GM23338 (cell line): ENCODE measurements at regions not wholly inside any gene's neighbourhood (a gene's known extent, or its start where the extent isn't known, plus 50 kb on each side); places are given as distances from the start of the nearest gene placed in this dataset.

ENCODE experiments used
- ATAC-seq: fragments of 200-7000 bp; cut with Tn5 transposase; 3 replicates; pipeline ENCODE4 v1.9.1; 2020
- DNase-seq: peaks from one replicate; pipeline ENCODE4 v3.0.0-alpha.2; 2015; ENCODE audit warnings: low spot score
- H2AFZ ChIP-seq: fragments of 200-600 bp; sonication (generic); 2 replicates; pipeline ENCODE4 v1.8.0; 2016; ENCODE audit warnings: antibody characterized with exemption, mild to moderate bottlenecking, moderate library complexity
- H3F3A ChIP-seq: fragments of 200-600 bp; sonication (generic); replicated peaks from 2 replicates; pipeline ENCODE4 v1.8.0; 2017; ENCODE audit warnings: antibody characterized with exemption, mixed run types, low read depth
- H3K27ac ChIP-seq: fragments of 200-600 bp; sonication (generic); 2 replicates; pipeline ENCODE4 v1.6.1; 2016; ENCODE audit warnings: low read depth
- H3K27me3 ChIP-seq: fragments of 200-600 bp; sonication (generic); 2 replicates; pipeline ENCODE4 v1.8.0; 2016; ENCODE audit warnings: mild to moderate bottlenecking, mixed run types, moderate library complexity; ENCODE audit not compliant: insufficient read depth
- H3K36me3 ChIP-seq: fragments of 200-600 bp; sonication (generic); 2 replicates; pipeline ENCODE4 v1.8.0; 2016; ENCODE audit warnings: mild to moderate bottlenecking; ENCODE audit not compliant: insufficient read depth
- H3K4me1 ChIP-seq: fragments of 200-600 bp; sonication (generic); 2 replicates; pipeline ENCODE4 v1.8.0; 2016; ENCODE audit warnings: mild to moderate bottlenecking, moderate library complexity; ENCODE audit not compliant: insufficient read depth
- H3K4me2 ChIP-seq: fragments of 200-600 bp; sonication (generic); 2 replicates; pipeline ENCODE4 v1.7.1; 2017; ENCODE audit warnings: mixed run types
- H3K4me3 ChIP-seq: fragments of 200-600 bp; sonication (generic); 2 replicates; pipeline ENCODE4 v1.6.1; 2016; ENCODE audit warnings: mixed run types
- H3K79me2 ChIP-seq: fragments of 200-600 bp; sonication (generic); replicated peaks from 2 replicates; pipeline ENCODE4 v1.8.0; 2017; ENCODE audit warnings: mild to moderate bottlenecking; ENCODE audit not compliant: insufficient read depth
- H3K9me2 ChIP-seq: fragments of 200-600 bp; sonication (generic); 2 replicates; pipeline ENCODE4 v1.8.0; 2017; ENCODE audit not compliant: insufficient read depth
- H4K20me1 ChIP-seq: fragments of 200-600 bp; sonication (generic); replicated peaks from 2 replicates; pipeline ENCODE4 v1.8.0; 2017; ENCODE audit warnings: mild to moderate bottlenecking; ENCODE audit not compliant: insufficient read depth
- H3K27ac Mint-ChIP-seq: 2 replicates; pipeline ENCODE4 v1.8.0; 2020; ENCODE audit warnings: inconsistent platforms, mild to moderate bottlenecking, moderate library complexity, mixed read lengths
- H3K27me3 Mint-ChIP-seq: 3 replicates; pipeline ENCODE4 v1.8.0; 2022; ENCODE audit warnings: low read depth, mild to moderate bottlenecking, moderate library complexity, mixed read lengths, inconsistent platforms; ENCODE audit not compliant: insufficient read depth, poor library complexity
- H3K36me3 Mint-ChIP-seq: 3 replicates; pipeline ENCODE4 v1.8.0; 2021; ENCODE audit warnings: low read depth, mild to moderate bottlenecking, inconsistent platforms, moderate library complexity, mixed read lengths
- H3K4me1 Mint-ChIP-seq: 3 replicates; pipeline ENCODE4 v1.8.0; 2020; ENCODE audit warnings: mild to moderate bottlenecking, inconsistent platforms, mixed read lengths
- H3K4me3 Mint-ChIP-seq: 3 replicates; pipeline ENCODE4 v1.8.0; 2021; ENCODE audit warnings: moderate library complexity, mild to moderate bottlenecking, inconsistent platforms, mixed read lengths
- H3K9me3 Mint-ChIP-seq: 3 replicates; pipeline ENCODE4 v1.8.0; 2020; ENCODE audit warnings: moderate library complexity, mild to moderate bottlenecking, inconsistent platforms, mixed read lengths
- CREB1 ChIP-seq: fragments of 250-450 bp; sonication (Bioruptor Pico); IDR thresholded peaks from 2 replicates; pipeline ENCODE4 v1.5.0; 2020; ENCODE audit warnings: low read depth, mild to moderate bottlenecking, moderate library complexity
- ETS1 ChIP-seq: IDR thresholded peaks from 2 replicates; pipeline ENCODE4 v1.6.1; 2016; ENCODE audit warnings: antibody characterized with exemption
- EZH2 ChIP-seq: fragments of 200-600 bp; sonication (generic); IDR thresholded peaks from one replicate; pipeline ENCODE4 v1.8.0; 2017; ENCODE audit warnings: antibody characterized with exemption, mild to moderate bottlenecking, low read depth; ENCODE audit not compliant: unreplicated experiment
- EZH2phosphoT487 ChIP-seq: fragments of 200-600 bp; sonication (generic); IDR thresholded peaks from one replicate; pipeline ENCODE4 v1.8.1; 2018; ENCODE audit warnings: antibody characterized with exemption; ENCODE audit not compliant: unreplicated experiment
- JUNB ChIP-seq: IDR thresholded peaks from one replicate; pipeline ENCODE4 v1.6.1; 2016; ENCODE audit warnings: antibody characterized with exemption; ENCODE audit not compliant: unreplicated experiment
- NANOG ChIP-seq: IDR thresholded peaks from 2 replicates; pipeline ENCODE4 v1.6.1; 2016; ENCODE audit warnings: antibody characterized with exemption, borderline replicate concordance
- POLR2AphosphoS5 ChIP-seq: IDR thresholded peaks from 2 replicates; pipeline ENCODE4 v1.6.1; 2016; ENCODE audit warnings: antibody characterized with exemption, low read depth
- ZNF114 ChIP-seq: fragments of 250-450 bp; sonication (Bioruptor Pico); IDR thresholded peaks from 2 replicates; pipeline ENCODE4 v1.5.0; 2020; ENCODE audit warnings: mild to moderate bottlenecking, moderate library complexity
- ZNF331 ChIP-seq: fragments of 250-450 bp; sonication (Bioruptor Pico); IDR thresholded peaks from 2 replicates; pipeline ENCODE4 v1.5.0; 2020; ENCODE audit warnings: low read depth, mild to moderate bottlenecking, moderate library complexity
- ZNF462 ChIP-seq: fragments of 250-450 bp; sonication (Bioruptor Pico); IDR thresholded peaks from 2 replicates; pipeline ENCODE4 v1.5.0; 2020; ENCODE audit warnings: mild to moderate bottlenecking, moderate library complexity
- TF ChIP-seq, protein P1 (sequence below): IDR thresholded peaks from one replicate; pipeline ENCODE4 v1.6.1; 2018; ENCODE audit warnings: antibody characterized with exemption; ENCODE audit not compliant: unreplicated experiment
- TF ChIP-seq, protein P2 (sequence below), 2 experiments: fragments of 200-600 bp in 1 of 2; sonication (generic) in 1 of 2; conservative IDR thresholded peaks; 2 replicates each; pipeline versions ENCODE4 v1.5.1 to v1.6.1; 2016 to 2017; ENCODE audit warnings: antibody characterized with exemption in 2 of 2, low read depth in 2 of 2, mild to moderate bottlenecking in 2 of 2, moderate library complexity in 1 of 2

- H2AFZ ChIP-seq: no peak overlapping the region
- H3F3A ChIP-seq: no peaks in the 10 kb centered on the region
- no peak for ATAC-seq
- H3K79me2 ChIP-seq: no peaks in the 10 kb centered on the region
- no peak overlapping the region for H3K27ac Mint-ChIP-seq
- H3K9me3 Mint-ChIP-seq: no peaks in the 10 kb centered on the region
- no peaks in the 10 kb centered on the region for H3K36me3 ChIP-seq
- no peak overlapping the region for H3K4me3 Mint-ChIP-seq
- H3K4me3 ChIP-seq: no peak overlapping the region
- no peaks in the 10 kb centered on the region for H4K20me1 ChIP-seq
- H3K27me3 ChIP-seq: no peaks in the 10 kb centered on the region
- no peaks in the 10 kb centered on the region for H3K4me1 ChIP-seq
- H3K27ac ChIP-seq: no peak overlapping the region
- no peak for DNase-seq
- TF ChIP-seq POLR2AphosphoS5 (no peak), ZNF462 (CRISPR knock-in tag) (no peak), NANOG (no peak), EZH2phosphoT487 (no peak), JUNB (no peak), CREB1 (no peak), ZNF331 (no peak), EZH2 (no peak), ZNF114 (CRISPR knock-in tag) (no peak), ETS1 (no peak)
- TF ChIP-seq, protein P1, sequence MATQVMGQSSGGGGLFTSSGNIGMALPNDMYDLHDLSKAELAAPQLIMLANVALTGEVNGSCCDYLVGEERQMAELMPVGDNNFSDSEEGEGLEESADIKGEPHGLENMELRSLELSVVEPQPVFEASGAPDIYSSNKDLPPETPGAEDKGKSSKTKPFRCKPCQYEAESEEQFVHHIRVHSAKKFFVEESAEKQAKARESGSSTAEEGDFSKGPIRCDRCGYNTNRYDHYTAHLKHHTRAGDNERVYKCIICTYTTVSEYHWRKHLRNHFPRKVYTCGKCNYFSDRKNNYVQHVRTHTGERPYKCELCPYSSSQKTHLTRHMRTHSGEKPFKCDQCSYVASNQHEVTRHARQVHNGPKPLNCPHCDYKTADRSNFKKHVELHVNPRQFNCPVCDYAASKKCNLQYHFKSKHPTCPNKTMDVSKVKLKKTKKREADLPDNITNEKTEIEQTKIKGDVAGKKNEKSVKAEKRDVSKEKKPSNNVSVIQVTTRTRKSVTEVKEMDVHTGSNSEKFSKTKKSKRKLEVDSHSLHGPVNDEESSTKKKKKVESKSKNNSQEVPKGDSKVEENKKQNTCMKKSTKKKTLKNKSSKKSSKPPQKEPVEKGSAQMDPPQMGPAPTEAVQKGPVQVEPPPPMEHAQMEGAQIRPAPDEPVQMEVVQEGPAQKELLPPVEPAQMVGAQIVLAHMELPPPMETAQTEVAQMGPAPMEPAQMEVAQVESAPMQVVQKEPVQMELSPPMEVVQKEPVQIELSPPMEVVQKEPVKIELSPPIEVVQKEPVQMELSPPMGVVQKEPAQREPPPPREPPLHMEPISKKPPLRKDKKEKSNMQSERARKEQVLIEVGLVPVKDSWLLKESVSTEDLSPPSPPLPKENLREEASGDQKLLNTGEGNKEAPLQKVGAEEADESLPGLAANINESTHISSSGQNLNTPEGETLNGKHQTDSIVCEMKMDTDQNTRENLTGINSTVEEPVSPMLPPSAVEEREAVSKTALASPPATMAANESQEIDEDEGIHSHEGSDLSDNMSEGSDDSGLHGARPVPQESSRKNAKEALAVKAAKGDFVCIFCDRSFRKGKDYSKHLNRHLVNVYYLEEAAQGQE: no peak
- TF ChIP-seq, protein P2, sequence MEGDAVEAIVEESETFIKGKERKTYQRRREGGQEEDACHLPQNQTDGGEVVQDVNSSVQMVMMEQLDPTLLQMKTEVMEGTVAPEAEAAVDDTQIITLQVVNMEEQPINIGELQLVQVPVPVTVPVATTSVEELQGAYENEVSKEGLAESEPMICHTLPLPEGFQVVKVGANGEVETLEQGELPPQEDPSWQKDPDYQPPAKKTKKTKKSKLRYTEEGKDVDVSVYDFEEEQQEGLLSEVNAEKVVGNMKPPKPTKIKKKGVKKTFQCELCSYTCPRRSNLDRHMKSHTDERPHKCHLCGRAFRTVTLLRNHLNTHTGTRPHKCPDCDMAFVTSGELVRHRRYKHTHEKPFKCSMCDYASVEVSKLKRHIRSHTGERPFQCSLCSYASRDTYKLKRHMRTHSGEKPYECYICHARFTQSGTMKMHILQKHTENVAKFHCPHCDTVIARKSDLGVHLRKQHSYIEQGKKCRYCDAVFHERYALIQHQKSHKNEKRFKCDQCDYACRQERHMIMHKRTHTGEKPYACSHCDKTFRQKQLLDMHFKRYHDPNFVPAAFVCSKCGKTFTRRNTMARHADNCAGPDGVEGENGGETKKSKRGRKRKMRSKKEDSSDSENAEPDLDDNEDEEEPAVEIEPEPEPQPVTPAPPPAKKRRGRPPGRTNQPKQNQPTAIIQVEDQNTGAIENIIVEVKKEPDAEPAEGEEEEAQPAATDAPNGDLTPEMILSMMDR (conservative IDR thresholded peaks at IDR 0.05; ENCODE audit: low read depth in 2 of 2): no peak
- no peak overlapping the region for H3K4me2 ChIP-seq
- no peaks in the 10 kb centered on the region for H3K4me1 Mint-ChIP-seq
- H3K27me3 Mint-ChIP-seq: no peaks in the 10 kb centered on the region
- no peaks in the 10 kb centered on the region for H3K36me3 Mint-ChIP-seq
- H3K9me2 ChIP-seq: no peaks in the 10 kb centered on the region
Measured at GRCh38 chrX:147333821-147334220, 519.3 kb upstream of the CXorf51A start.
